ENCODE measurements at regions not wholly inside any gene's neighbourhood (a gene's known extent, or its start where the extent isn't known, plus 50 kb on each side); places are given as distances from the start of the nearest gene placed in this dataset.

DNA sequence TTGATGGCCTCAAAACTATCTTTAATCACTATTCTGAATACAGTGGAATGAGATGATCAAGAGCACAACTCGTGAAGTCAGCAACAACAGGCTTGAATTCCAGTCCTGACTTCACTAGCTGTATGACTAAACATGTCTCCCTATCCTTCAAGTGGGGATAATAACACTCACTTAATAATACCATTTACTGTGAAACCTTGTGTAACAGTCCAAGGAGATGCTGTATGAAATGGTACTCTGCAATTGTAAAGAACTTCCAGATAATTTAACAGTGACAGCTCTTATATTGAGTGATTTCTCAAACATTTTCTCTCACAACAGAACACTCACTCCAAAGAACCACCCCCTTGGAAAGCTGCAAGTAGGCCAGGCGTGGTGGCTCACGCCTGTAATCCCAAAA, 823.1 kb downstream of the DIAPH3 start:
- DNase-seq: no peak

DNA sequence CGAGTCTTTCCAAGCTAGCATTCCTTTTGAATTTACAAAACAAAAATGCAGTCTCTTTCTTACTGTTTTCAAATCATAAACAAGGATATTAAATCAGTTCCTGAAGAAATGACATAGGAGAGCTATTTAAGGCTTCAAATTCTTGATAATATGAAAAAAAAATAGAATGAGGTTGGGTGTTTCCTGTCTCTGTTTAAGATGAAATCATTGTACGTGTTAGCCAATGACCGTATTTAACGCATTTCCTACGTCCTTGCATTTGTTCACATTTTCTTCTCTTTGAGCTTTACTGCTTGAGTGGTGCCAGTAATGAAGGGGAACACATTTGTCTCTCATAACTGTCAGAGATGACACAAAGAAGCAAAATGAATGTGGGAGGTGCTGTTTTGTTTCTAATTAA, 821.3 kb downstream of the DIAPH3 start:
- DNase-seq: no peak

DNA sequence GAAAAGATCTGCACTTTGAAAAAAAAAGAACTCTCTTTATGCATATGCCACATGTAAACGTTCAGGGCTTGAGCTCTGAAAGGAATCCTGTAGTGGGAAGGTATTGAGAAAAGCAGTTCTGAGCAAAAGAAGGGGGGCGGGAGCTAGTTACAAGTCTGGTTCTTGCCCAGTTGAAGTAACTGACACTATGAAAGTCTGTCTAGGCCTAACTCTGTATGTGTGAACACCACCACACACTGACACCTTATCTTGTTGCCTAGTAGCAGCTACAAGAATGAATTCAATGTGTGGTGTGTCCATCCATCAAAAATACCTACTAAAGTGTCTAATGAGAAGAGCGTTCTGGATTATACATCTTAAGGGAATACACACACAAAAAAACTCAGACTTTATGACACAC, 820.6 kb downstream of the DIAPH3 start:
- DNase-seq: no peak

DNA sequence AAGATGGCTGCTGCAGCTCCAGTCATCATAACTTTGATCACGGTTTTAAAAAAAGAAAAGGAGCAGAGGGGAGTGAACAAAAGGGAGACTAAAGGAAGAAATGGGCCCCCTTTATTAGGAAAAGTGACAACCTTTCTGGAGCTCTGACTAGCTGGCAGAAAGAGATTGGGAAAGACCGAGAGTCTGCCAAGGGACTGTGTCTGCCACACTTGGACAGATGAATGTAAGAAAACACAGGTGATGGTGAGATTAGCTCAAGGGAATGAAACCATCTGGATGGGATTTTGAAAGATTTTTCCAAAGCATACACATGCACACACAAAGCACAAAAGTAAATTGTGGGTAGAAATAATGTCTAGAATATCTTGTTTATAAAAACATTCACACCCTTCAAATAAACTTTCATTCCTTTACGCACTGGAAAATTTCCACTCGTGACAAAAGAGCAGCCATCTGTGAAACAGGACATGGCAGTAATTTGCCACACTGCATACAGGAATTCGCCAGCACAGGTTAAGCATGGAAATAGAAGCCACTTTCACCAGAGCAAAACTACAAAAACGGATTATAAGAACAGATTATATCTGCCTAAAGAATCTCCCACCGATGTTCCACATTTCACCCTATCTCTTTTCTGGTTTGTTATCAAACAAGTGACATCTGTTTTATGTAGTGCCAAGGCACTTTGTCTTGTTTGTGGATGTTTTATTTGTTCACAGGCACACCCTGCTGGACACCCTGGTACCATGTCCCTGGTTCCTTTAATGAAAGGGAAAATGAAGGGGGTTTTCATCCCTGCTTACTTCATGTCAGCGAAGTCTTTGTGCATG, 819.5 kb downstream of the DIAPH3 start:
- DNase-seq: no peak

DNA sequence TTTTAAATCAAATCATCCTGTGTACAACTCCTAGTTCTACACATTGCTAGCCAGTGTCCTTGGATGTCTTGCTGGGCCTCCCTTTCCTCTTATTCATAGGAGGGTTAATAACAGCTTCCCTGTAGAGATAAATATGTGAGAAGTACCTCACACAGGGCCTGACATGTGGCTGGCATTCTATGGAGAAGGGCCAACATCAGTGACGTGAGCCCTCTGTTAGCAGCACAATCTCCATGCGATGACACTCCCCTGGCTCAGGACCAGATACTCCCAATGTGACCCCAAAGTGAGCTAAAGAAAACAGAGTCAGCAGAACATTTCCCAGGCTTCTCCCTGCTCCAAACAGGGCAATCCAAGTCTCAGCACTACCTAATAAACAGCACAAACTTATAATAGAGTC, 818.4 kb downstream of the DIAPH3 start:
- DNase-seq: no peak

GRCh38 chr13:59346999-59347723, 816.6 kb downstream of the DIAPH3 start:
- DNase-seq: no peak

DNA sequence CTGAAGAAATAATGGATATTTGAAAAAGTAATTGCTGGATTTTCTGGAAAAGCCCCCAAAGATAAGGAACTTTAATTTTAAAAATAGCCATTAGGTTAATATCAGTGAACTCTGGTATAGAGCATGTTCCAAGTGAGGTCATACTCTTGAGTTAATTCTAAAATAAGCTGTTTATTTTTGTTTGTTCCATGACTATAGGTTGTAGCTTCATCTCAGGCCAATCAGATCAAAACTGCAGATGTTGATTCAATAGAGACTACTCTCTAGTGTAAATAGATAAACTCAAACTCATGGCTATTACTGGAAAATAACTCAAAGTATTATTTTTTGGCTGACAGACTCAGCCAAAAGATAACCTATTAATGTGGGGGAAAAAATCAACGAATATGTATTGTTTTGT, 815.1 kb downstream of the DIAPH3 start:
- DNase-seq: no peak

GRCh38 chr13:59352600-59352999, 811.1 kb downstream of the DIAPH3 start:
- DNase-seq: no peak

GRCh38 chr13:59354665-59355369, 808.9 kb downstream of the DIAPH3 start:
- no peak for DNase-seq

DNA sequence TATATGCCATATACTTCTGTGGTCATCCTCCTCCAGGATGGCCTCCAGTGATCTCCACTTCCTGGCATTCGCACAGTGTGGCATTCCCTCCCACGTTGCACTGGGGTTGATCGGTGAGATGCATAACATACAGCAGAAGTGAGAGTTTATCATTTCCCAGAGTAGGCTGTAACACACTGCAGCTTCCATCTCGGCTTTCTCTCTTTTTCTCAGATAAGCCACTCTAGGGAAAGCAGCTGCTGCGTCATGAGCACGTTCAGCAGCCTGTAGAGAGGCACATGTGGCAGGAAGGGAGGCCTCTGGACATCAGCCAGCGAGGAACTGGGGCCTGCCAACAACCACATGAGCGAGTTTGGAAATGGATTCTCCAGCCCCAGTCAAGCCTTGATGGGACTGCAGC, 807.1 kb downstream of the DIAPH3 start:
- no peak for DNase-seq

DNA sequence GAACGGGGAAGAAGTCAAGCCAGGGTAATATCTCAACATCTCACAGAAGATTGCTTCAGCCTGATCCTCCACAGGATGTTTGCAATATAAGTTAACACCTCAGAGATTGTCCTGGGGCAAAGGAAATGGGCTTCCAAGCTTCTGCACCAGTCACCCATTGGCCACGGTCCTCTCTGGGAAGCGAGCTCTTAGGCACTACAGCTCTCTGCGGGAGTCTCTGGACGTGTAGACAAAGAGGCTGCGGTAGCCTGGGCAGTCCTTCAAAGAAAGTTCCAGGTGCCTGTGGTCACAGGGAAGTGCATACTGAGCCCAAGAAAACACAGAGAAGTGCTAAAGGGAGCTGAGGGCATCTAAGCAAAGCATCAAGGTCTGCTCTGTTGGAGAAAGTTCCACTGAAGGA, 805.7 kb downstream of the DIAPH3 start:
- no peak for DNase-seq

DNA sequence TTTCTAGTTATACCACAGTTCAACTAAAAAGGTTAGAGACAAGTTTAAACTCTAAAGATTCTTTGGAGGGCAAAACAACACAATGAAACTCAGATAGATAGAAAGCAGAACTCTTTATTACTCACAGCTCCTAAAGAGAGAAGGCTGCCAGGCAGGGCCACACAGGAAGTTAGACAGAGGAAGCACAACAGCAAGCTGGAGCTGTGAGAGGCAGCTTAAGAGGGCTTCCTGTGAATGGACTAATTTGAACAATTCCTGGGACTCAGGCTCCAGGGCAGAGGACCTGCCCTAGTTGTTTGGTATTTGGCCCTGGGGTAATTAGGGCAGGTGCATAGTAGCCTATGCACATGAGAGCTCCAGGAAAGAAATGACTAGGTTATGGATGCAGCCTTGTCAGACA, 803.6 kb downstream of the DIAPH3 start:
- no peak for DNase-seq

DNA sequence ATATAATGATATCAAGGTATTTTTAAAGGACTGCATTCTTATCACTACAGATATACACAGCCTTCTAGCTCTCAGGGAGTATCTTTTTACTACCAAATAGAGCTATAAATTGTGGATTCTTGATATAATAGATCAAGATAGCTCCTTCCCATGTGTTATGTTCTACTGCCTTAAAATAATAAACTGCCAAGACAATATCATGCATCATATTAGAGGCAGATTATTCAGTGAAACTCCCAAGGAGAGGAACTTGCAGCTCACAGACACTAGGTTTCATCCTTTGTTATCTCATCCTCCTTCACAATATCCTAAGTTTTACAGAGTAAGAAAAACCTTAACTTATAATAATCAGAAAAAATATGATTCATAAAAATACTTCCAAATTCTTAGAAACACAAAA, 802.8 kb downstream of the DIAPH3 start:
- DNase-seq: no peak

DNA sequence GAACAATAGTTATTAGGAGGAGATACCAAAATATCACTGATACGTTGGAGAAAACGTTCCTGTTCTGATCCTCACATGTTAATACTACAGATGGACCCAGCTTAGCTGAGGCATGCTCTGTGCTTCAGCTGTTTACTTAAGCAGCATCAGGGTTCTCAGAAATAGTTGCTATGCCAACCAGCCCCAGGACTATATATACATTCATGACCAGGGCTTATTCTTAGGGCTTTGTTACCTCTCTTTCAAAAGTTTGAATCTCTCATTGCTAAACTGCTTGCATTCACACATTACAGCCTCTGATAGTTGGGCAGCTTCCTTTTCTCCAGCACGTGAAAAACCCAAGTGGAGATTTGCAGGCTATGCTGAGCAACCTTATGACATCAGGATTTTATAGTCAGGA, 800.4 kb downstream of the DIAPH3 start:
- no peak for DNase-seq

DNA sequence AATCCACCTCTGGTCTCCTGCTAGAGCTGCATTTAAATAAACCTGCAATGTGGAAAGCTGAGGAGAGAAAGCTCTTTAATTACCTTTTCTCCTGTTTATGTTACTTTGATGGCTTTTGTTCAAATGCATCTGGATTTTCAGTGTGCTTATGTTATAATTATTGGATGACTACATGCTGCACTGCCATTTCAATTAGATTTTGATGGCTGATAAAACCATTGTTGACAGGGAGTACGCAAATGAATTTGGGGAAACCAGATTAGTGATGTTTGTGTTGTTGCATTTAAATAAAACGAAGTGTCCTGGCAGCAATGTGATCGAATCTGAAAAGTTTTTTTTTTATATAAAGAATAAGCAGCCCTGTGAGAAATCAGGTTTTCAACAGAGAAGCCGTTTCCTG, 799.8 kb downstream of the DIAPH3 start:
- DNase-seq: no peak

DNA sequence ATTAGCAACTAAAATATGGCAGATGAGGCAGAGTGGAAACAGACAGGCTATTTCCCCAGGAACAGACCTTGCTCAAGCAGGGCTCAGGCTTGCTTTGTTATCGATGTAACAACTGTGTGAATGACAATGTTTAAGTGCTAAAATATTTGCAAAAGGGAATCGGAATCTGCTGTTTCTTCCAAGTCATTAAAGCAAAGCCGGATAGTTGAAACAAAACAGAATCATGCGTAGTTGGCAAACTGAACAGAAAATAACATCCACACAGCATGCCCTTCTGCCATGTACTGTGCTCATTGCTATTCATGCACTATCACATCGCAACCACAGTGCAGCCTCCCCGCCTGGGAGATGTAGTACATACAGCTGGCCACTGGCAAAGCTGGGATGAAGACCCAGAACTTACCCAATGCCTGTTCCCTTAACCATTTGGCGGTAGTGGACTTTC, 799.1 kb downstream of the DIAPH3 start:
- DNase-seq: no peak

DNA sequence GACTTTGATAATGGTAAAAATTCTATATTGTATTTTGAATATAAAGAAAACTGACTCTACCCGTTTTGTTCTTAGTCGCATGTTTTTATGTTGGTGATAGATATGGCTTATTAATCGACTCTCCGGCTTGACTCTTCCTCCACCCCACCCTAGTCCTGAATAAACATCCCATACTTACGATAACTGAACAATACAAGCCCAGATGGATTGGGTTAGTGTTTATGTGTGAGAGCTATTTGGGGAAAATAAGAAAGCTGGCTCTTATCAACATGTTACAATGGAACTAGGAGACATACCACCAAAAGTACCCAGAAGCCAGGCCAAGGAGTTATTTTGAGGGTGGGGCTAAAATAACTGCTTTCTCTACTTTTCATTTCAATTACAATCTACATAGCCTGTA, 796.3 kb downstream of the DIAPH3 start:
- no peak for DNase-seq

DNA sequence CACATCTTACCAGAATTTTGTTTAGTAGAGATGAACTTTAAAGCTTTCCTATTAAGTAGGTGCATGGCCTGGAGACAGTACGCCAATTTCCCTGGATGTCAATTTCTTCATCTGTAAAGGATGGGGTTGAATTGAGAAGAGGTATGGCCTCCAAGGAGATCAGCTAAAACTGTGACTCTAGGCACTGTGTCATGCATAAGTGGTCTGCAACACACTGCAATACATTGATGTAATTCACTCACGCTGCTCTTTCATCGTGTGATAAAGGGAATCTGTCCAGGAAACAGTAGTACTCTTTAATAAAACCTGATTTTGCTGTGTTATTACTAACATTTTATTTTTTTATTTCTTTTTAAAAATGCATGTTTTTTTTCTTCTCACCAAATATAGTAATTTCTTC, 795.8 kb downstream of the DIAPH3 start:
- no peak for DNase-seq

DNA sequence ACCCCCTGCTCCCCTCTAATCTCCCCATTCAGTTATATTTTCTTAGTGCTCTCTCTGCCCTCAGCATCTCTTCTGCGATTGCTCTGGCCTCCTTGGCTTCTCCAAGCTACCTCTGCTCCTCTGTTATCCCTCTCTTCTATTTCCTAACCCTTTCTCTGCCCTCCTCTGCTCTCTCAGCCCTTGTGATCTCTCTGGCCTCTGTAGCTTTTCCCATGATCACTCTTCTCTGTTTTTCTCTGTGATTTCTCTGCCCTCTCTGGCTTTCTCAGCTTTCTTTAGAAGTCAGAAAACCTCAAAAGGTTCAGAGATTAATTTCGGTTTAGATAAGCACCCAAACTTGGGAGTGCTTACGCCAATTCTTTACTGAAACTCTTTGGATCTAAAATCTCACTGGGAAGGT, 795.0 kb downstream of the DIAPH3 start:
- no peak for DNase-seq

- DNase-seq: no peak
Observed at GRCh38 chr13:59371229-59371628, 792.5 kb downstream of the DIAPH3 start.

- DNase-seq: no peak
Observed at GRCh38 chr13:59373341-59373740, 790.4 kb downstream of the DIAPH3 start.

DNA sequence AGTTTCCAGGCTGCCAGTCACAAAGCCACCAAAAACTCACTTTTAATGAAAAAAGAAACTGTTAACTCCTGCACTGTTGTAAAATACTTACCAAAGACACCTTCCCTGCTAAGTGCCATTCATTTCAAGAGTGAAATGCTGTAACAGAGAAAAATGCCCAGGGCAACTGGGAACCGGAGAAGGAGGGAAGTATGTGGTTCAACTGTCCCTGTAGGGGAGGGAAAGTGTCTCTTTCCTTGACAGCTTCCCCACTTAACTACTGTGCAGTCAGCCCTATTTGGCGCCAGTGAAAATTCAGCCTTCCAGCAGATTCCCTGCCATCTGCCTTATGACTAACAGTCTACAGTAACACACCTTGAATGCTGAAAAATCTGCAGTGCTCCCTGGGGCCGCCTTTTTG, 789.0 kb downstream of the DIAPH3 start:
- DNase-seq: no peak

DNA sequence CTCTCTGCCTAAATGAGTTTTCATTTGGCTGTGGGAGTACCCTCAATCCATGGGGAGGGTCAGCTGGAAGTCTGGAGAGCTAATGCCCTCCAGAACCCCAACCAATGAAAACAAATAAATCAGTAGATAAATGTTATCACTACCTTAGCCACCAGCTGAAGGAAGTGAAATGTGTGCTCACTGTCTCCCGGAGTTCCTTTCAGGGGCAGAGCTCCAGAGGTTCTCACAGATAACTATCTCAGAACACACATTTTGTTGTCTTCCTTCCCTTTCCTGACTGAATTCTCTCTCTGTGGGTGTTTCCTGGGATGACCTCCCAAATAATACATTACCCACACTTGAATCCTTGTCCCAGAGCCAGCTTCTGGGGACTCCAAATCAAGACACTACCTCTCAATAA, 779.6 kb downstream of the DIAPH3 start:
- DNase-seq: no peak

DNA sequence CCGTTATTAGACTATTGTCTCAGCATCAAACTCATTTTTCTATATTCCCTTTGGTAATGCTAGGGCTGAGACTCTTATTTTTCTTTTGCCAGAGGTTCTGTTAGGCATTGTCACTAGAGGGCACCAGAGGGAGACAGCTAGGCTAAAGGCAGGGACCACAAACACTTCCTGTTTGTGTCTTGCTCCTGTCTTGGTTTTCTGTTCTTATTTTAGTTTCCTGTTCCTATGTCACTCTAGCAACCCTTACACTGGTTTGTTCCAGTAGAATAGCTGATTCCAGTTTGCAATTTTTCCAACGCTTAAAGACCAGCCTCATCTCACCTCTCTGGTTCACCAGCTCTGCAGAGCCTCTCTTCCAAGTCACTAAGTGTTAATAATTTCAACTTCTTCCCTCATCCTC, 772.0 kb downstream of the DIAPH3 start:
- peak; percentile 13 for DNase-seq

Data from stimulated activated naive CD4-positive, alpha-beta T cell treated with Interleukin-2 at 50 U/mL for 16 hours (primary cell).